K562 (cell line): ENCODE measurements at regions not wholly inside any gene's neighbourhood (a gene's known extent, or its start where the extent isn't known, plus 50 kb on each side); places are given as distances from the start of the nearest gene placed in this dataset.

Experiments used
- BCOR ChIP-seq: fragments of 450-650 bp; IDR thresholded peaks from 2 replicates; pipeline ENCODE4 v1.6.1; 2016
- CTBP1 ChIP-seq: fragments of 450-650 bp; IDR thresholded peaks from 2 replicates; pipeline ENCODE4 v1.6.1; 2016; ENCODE audit warnings: borderline replicate concordance
- ELF4 ChIP-seq: fragments of 450-650 bp; formaldehyde crosslinking; IDR thresholded peaks from 2 replicates; pipeline ENCODE4 v1.4.0; 2022; ENCODE audit warnings: missing genetic modification characterization
- ETV5 ChIP-seq: sonication (generic); formaldehyde crosslinking; IDR thresholded peaks from 2 replicates; pipeline ENCODE4 v1.4.0; 2020; ENCODE audit warnings: low read depth, mild to moderate bottlenecking, missing genetic modification reagents
- JUNB ChIP-seq: fragments of 450-650 bp; formaldehyde crosslinking; conservative IDR thresholded peaks from 2 replicates; pipeline ENCODE4 v1.4.0; 2020; ENCODE audit warnings: mild to moderate bottlenecking
- JUND ChIP-seq, 2 experiments: IDR thresholded peaks; 2 replicates in 1 of 2; 3 replicates in 1 of 2; pipeline ENCODE4 v1.6.1; 2011; ENCODE audit warnings: borderline replicate concordance in 2 of 2, low read depth in 2 of 2, low read length in 2 of 2, improper control_type of control experiment in 1 of 2, missing biosample characterization in 1 of 2, missing genetic modification characterization in 1 of 2, missing genetic modification reagents in 1 of 2
- MED1 ChIP-seq: sonication (generic); formaldehyde crosslinking; IDR thresholded peaks from 2 replicates; pipeline ENCODE4 v1.8.1; 2023; ENCODE audit warnings: missing genetic modification reagents, borderline replicate concordance
- MYNN ChIP-seq, 2 experiments: sonication (generic); formaldehyde crosslinking in 1 of 2; IDR thresholded peaks; 2 replicates each; pipeline versions ENCODE4 v1.5.0 to v1.6.1; 2016 to 2020; ENCODE audit warnings: antibody characterized with exemption in 1 of 2, missing genetic modification reagents in 1 of 2
- NBN ChIP-seq: fragments of 450-650 bp; IDR thresholded peaks from 2 replicates; pipeline ENCODE4 v1.6.1; 2016; ENCODE audit warnings: low read depth, mild to moderate bottlenecking
- PHB2 ChIP-seq: fragments of 450-650 bp; IDR thresholded peaks from 2 replicates; pipeline ENCODE4 v1.6.1; 2017; ENCODE audit warnings: low read depth
- POLR2A ChIP-seq: fragments of 450-650 bp; conservative IDR thresholded peaks from 2 replicates; pipeline ENCODE4 v1.6.1; 2016
- PYGO2 ChIP-seq: fragments of 450-650 bp; IDR thresholded peaks from 2 replicates; pipeline ENCODE4 v1.6.1; 2016; ENCODE audit warnings: mild to moderate bottlenecking, missing genetic modification characterization, moderate library complexity, missing compliant biosample characterization
- RBM14 ChIP-seq: fragments of 200-400 bp; formaldehyde crosslinking; IDR thresholded peaks from 2 replicates; pipeline ENCODE4 v1.6.1; 2018; ENCODE audit warnings: low read depth, mild to moderate bottlenecking, low read length, moderate library complexity, borderline replicate concordance; ENCODE audit not compliant: insufficient read depth
- SMAD1 ChIP-seq: fragments of 150-350 bp; IDR thresholded peaks from 2 replicates; pipeline ENCODE4 v1.6.1; 2014; ENCODE audit warnings: low read length, low read depth; ENCODE audit not compliant: partially characterized antibody
- SMARCA4 ChIP-seq: fragments of 450-650 bp; IDR thresholded peaks from 2 replicates; pipeline ENCODE4 v1.6.1; 2016
- SNIP1 ChIP-seq: fragments of 450-650 bp; IDR thresholded peaks from 2 replicates; pipeline ENCODE4 v1.7.1; 2017; ENCODE audit warnings: low read depth, mild to moderate bottlenecking
- TCF15 ChIP-seq: fragments of 250-450 bp; sonication (Bioruptor Pico); IDR thresholded peaks from 2 replicates; pipeline ENCODE4 v1.8.0; 2022; ENCODE audit warnings: moderate library complexity, mild to moderate bottlenecking, inconsistent platforms
- U2AF1 ChIP-seq: fragments of 200-400 bp; formaldehyde crosslinking; optimal IDR thresholded peaks from 2 replicates; pipeline ENCODE3; 2017; ENCODE audit warnings: mild to moderate bottlenecking, low read depth, low read length, moderate library complexity
- XRCC5 ChIP-seq: fragments of 200-400 bp; formaldehyde crosslinking; IDR thresholded peaks from 2 replicates; pipeline ENCODE4 v1.6.1; 2017; ENCODE audit warnings: low read depth, mild to moderate bottlenecking, low read length
- ZNF354B ChIP-seq: fragments of 250-450 bp; sonication (Bioruptor Pico); IDR thresholded peaks from 2 replicates; pipeline ENCODE4 v1.4.0; 2020
- ZNF407 ChIP-seq: fragments of 450-650 bp; IDR thresholded peaks from 2 replicates; pipeline ENCODE4 v1.6.1; 2016; ENCODE audit warnings: low read depth
- ZNF57 ChIP-seq: fragments of 450-650 bp; formaldehyde crosslinking; IDR thresholded peaks from 2 replicates; pipeline ENCODE4 v1.4.0; 2020; ENCODE audit warnings: mild to moderate bottlenecking, moderate library complexity
- ZNF830 ChIP-seq: fragments of 250-450 bp; sonication (Bioruptor Pico); IDR thresholded peaks from 2 replicates; pipeline ENCODE4 v1.5.0; 2021; ENCODE audit warnings: mild to moderate bottlenecking

GRCh38 chr13:50080911-50081678 lies 65.9 kb downstream of the KCNRG start (continued):
- TF ChIP-seq U2AF1 (no peak), TCF15 (CRISPR knock-in tag) (no peak), JUNB (no peak), POLR2A (no peak), PYGO2 (tag) (no peak), MED1 (no peak), RBM14 (no peak), SNIP1 (no peak), ETV5 (CRISPR knock-in tag) (no peak; the same call in 1 of the 2 replicates), SMARCA4 (no peak), ZNF354B (CRISPR knock-in tag) (no peak), XRCC5 (no peak), JUND (IDR thresholded peaks at IDR 0.05; ENCODE audit: borderline replicate concordance, low read depth, low read length) (no peak), JUND (tag; IDR thresholded peaks at IDR 0.05; ENCODE audit: borderline replicate concordance, low read depth, low read length) (no peak), ZNF407 (no peak), NBN (no peak), BCOR (no peak), MYNN (IDR thresholded peaks at IDR 0.05) (no peak), MYNN (CRISPR knock-in tag; IDR thresholded peaks at IDR 0.05) (no peak), SMAD1 (no peak), ZNF830 (CRISPR knock-in tag) (no peak), CTBP1 (no peak), PHB2 (no peak), ELF4 (CRISPR knock-in tag) (no peak), ZNF57 (CRISPR knock-in tag) (no peak)
